DMS 273 (cell line): ENCODE measurements at regions not wholly inside any gene's neighbourhood (a gene's known extent, or its start where the extent isn't known, plus 50 kb on each side); places are given as distances from the start of the nearest gene placed in this dataset.
"Not testable (repeated sequence)": the region's sequence is repeated elsewhere in the genome, so short reads cannot be mapped to it uniquely, and the experiment has no call there.

ENCODE experiments used
- DNase-seq: peaks from one replicate; lab custom pipeline; 2025; ENCODE audit not compliant: unreplicated experiment; lab: John Stamatoyannopoulos, UW

DNA sequence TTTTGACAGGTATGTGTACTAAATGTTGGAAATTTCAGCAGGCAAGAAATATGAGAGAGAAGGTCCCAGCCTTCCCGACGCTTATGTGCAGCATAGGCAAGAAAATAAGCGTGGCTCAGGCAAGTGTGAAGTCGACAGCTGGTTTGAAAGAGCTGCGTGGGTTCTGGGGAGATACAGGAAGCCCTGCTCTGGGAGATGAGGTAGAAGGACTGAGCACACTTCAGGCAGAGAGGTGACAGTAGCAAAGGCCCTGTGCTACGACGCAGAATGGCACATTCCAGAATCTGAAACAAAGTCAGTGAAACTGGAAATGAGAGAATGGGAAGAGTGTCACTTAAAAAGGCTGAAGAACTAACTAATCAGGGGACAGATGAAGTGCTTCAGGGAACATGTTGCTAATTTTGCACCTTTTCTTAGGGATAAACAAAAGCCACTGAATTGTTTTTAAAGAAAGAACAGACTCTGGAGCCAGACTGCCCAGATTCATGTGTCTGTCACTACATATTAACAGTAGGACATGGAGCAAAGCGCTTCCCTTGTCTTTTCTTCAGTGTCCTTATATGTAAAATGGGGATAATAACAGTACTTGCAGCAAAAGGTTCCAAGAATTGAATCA lies 160.1 kb downstream of the SPRY2 start:
- DNase-seq, result no peak

- DNase-seq, result no peak
These were observed 163.6 kb downstream of the SPRY2 start for GRCh38 chr13:80177327-80177726.

GRCh38 chr13:80173224-80173623 lies 167.7 kb downstream of the SPRY2 start:
- DNase-seq, result peak; percentile 0

- DNase-seq, result no peak
These were observed 169.8 kb downstream of the SPRY2 start for GRCh38 chr13:80171096-80171495.

- no peak for DNase-seq
These were observed 172.7 kb downstream of the SPRY2 start for GRCh38 chr13:80168089-80168850.

DNA sequence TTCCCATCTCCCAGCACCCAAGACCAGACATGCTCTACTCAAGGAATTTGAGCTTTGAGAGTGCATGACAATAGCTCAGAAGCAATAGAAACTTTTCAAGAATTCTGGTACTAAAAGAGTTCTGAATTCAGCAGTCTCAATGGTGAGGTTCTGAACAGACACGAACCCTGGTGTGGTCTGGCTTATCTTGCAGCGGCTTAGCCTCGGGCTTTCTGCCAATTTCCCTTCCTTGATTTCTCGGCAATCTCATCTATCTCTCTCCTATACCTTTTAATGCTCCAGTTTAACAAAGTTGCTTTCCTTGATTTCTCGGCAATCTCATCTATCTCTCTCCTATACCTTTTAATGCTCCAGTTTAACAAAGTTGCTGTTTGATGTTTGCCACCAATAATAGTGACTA lies 174.6 kb downstream of the SPRY2 start:
- DNase-seq, result peak; percentile 2

- DNase-seq, result no peak
These were observed 176.5 kb downstream of the SPRY2 start for GRCh38 chr13:80164462-80164861.

DNA sequence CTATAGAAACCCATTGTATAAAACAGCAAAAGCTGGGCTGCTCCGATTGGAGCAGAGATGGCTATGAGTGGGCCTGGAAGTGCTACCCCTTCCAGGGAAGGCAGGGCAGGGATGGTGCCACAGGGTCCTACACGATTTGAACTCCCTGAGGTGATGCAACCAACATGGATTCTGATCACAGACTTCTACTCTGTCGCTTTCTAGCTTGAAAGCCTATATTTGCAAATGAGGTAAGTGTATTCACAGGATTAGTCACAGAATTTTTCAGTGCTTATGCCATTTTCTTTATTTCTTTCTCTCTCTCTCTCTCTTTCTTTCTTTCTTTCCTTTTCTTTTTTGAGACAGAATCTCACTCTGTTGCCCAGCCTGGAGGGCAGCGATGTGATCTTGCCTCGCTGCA lies 179.0 kb downstream of the SPRY2 start:
- DNase-seq, result no peak

- no peak for DNase-seq
These were observed 179.7 kb downstream of the SPRY2 start for GRCh38 chr13:80161219-80161618.

DNA sequence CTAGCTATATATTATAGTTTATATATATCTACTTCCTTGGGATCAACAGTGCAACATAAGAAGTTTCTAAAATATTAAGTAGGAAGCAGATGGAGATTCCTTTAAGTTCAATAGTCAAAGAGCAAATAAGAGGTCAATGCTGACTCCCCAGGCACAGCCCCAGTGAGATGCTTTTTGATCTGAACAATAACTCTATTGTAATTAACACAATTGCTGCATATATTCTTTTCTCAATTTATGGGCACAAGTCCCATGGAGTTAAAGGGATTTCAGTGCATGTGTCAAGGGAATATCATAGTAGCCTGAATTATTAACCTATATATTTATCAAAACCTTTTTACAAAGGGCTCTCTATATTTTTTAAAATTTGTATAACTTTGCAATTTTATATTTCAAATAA lies 180.8 kb downstream of the SPRY2 start:
- DNase-seq, result no peak

DNA sequence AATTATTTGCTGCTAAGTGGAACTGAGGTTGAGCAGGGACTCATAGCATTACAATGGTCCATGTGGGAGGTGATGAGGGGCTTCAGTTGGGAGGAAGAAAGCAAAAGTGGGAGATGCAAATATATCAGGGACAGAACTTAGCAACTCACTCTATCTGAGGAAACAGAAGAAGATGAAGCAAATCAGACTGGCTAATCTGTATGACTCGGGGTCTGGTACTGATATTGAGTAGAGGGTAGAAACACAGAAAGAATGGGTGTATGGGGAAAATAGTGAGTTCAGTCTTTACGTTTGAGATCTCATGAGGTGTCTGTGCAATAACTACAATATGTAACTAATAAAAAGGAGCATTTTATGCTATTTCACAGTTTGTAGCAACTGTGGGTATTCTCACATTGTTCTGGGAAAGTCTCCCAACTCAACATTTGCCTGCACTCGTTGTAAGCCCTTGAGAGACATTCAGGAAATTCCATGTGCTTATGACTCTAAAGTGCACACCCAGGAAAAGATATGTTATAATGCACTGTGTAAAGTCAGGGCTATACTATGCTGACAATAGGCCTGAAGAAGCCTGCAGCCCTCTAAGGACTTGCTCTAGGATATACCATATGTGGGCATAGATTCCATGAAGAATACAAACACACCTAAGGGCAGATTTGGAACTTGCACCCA lies 183.5 kb downstream of the SPRY2 start:
- DNase-seq, result no peak

GRCh38 chr13:80152142-80152541 lies 188.8 kb downstream of the SPRY2 start:
- not testable (repeated sequence) for DNase-seq

- DNase-seq, result no peak
These were observed 189.9 kb downstream of the SPRY2 start for GRCh38 chr13:80151016-80151415.

DNA sequence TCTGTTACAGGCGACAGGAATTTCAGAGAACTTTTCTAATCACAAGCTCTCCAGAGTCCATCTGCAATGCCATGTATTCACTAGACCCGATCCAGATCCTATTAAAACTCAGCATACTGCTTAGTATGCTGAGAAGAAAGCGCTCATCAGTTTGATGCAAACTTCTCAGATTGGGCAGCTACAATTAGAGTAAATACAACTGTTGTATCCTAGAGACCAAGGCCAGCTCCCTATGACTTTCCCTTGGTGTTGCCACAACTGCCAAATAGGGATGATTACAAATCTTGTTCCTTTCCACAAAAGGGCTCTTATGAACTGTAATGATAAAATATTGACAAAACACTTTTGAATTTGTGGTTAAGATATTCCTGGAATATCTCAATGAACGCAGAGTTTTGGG lies 191.2 kb downstream of the SPRY2 start:
- DNase-seq, result no peak

- DNase-seq, result no peak
These were observed 195.7 kb downstream of the SPRY2 start for GRCh38 chr13:80145171-80145690.

DNA sequence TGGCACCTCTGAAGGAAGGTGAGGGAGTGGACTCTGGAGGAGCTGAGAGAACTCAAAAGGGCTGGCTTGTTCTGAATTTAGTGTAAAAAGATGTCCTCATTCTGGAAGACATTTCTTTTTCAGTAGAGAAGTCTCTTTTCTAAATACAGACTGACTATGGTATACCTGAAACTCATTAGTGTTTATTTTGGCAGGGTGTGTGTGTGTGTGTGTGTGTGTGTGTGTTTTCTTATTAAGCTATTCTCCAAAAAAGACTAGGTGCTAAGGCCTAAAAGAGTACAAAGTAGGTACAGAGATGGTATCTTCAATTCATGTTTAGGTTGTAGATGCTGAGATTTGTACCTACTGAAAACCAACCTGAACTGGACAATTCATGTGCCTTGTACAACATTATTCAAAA lies 196.4 kb downstream of the SPRY2 start:
- DNase-seq, result no peak

- no peak for DNase-seq
These were observed 199.6 kb downstream of the SPRY2 start for GRCh38 chr13:80141123-80141849.

- DNase-seq, result no peak
These were observed 200.2 kb downstream of the SPRY2 start for GRCh38 chr13:80140685-80141084.

GRCh38 chr13:80139196-80139595 lies 201.7 kb downstream of the SPRY2 start:
- no peak for DNase-seq

- no peak for DNase-seq
These were observed 202.9 kb downstream of the SPRY2 start for GRCh38 chr13:80137994-80138393.

DNA sequence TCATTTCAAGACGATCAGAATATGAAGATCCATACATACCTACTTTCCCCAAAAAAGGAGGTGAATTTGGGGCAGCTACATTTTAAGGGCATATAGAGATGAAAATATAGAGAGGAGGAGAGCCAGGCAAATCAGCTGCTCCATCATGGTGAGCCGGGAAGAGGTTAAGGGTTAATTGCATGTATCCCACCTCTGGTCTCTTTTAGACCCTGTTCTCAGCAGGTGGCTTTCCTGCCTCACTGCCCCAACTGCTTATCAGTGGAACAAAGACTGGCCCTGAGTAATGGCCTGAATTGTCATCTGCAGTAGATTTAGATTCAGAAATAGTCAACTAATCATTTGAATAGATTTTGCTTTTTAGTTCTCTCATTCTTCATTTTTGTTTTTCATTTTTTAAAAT lies 206.6 kb downstream of the SPRY2 start:
- DNase-seq, result no peak
